Upper lobe of left lung (tissue), 4 donors: ENCODE measurements at regions not wholly inside any gene's neighbourhood (a gene's known extent, or its start where the extent isn't known, plus 50 kb on each side); places are given as distances from the start of the nearest gene placed in this dataset.

Experiments
- CTCF ChIP-seq, 6 experiments: fragments of 450-650 bp in 4 of 6; fragments of 200-600 bp in 2 of 6; sonication (generic) in 2 of 6; IDR thresholded peaks; one replicate each; pipeline ENCODE4 v1.5.1; 2016 to 2019; ENCODE audit warnings: antibody characterized with exemption in 6 of 6
- EP300 ChIP-seq, 4 donors: sonication (generic); formaldehyde crosslinking; IDR thresholded peaks; one replicate each; pipeline ENCODE4 v1.5.1; 2017; ENCODE audit warnings: antibody characterized with exemption in 4 of 4, control low read depth in 2 of 4

DNA sequence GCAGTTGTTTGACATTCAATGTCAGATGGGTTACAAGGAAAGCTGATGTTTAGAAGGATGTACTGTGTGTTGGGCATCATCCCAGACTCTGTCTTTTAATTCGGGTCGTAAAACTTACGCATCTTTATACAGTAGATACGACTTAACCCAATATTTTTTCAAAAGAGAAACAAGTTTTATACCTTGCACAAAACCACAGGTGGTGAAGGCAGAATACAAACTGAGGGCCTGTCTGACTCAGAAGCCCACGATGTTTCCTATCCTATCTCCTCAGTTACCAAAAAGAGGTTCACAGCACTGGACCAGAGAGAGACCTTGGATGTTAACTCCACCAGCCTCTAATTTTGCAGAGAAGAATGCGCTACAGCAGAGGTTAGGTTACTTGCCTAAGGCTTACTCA lies 477.0 kb downstream of the FOXO1 start:
- no peak for TF ChIP-seq CTCF (IDR thresholded peaks at IDR 0.05)
- TF ChIP-seq EP300 (IDR thresholded peaks at IDR 0.05): no peak
